ENCODE measurements at regions not wholly inside any gene's neighbourhood (a gene's known extent, or its start where the extent isn't known, plus 50 kb on each side); places are given as distances from the start of the nearest gene placed in this dataset.
"Not testable (repeated sequence)": the region's sequence is repeated elsewhere in the genome, so short reads cannot be mapped to it uniquely, and the experiment has no call there.

DNA sequence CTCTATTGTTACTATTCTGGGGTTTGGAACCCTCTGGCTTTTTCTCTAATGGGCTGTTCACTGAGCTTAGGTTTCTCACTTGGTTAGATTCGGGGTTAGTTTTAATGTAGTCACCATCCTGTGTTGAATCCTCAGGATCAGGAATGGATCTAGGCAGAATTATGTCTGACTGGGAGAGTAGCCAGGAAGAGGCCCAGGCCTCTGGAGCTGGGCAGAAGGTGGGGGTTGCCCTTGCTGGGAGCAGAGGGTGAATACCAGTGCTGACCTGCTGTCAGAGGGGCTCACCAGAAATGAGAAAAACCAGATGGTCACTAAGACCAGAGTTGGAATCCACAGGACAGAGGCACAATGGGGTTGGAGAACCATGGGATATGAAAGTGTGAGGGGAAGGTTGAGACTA lies 126.6 kb upstream of the SLC4A4 start:
- DNase-seq, result no peak

DNA sequence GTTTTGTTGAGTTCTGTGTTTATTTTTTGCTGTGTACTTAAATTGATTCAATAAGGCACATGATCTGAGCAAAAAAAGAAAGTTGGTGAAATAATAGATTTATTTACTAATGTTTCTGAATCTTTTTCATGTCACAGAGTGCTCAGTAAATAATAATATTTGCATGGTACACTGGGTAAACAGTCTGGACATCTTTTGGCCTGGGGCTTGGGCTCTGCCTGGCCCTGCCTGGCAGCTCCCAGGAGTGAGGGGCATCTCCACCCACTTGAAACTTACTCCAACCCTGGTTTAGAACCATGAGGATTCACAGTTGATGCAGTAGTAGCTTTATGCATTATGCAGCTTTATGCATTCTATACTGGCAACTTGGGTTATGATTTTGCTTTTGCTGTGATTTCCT lies 124.2 kb upstream of the SLC4A4 start:
- no peak for DNase-seq

DNA sequence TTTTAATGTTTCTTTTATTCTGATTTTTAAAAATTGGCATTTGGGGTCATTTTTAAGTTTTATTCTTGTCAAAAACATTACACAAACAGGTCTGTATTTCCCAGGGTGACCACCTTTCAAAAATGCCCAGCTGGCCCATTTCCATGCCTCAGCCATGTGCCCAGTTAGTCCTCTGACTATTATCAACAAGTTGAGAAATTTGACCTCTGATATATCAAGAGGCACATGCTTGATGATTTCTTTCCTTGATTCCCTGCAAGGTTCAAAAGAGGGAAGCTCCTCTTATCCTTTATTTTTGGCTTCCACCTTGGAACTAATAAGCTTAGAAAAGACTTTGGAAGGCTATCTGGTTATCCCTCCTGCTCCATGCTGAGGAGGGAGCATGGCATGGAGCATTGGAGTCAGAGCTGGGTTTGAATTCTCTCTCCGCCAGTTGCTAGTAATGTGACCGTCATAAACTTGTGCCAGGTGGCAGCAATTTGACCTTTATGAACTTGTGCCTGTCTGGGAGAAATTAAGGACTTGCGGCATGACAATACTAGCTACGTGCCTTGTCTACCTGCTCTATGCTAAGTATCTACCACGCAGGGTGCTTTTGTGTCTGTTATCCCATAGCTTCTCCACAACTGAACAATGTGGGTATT lies 122.4 kb upstream of the SLC4A4 start:
- no peak for DNase-seq

DNA sequence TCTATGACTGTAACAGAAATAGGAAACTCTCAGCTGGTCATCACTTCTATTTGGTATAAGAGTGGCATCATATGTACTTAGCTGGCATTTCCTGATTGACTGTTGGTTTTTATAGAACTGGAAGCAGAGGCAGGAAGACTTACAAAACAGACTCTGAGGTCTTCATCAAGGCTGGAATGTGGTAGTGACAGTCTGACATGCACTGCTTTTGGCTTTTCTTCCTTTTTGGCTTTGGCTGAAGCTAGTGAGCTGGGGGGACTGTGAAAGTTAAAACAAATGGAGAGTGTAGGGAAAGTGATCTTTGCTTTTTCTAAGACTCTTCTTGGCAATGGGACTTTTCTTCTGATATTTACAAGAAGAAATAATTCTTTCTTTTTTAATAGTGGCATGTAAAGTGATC lies 121.1 kb upstream of the SLC4A4 start:
- DNase-seq, result no peak

DNA sequence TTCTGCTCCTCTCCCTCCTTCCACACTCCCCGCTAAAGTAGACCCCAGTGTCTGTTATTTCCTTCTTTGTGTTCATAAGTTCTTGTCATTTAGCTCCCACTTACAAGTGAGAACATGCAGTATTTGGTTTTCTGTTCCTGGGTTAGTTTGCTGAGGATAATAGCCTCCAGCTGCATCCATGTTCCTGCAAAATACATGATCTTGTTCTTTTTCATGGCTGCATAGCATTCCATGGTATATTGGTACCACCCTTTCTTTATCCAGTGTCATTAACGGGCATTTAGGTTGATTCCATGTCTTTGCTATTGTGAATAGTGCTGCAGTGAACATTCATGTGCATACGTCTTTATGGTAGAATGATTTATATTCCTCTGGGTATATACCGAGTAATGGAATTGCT lies 118.0 kb upstream of the SLC4A4 start:
- DNase-seq, result not testable (repeated sequence)

DNA sequence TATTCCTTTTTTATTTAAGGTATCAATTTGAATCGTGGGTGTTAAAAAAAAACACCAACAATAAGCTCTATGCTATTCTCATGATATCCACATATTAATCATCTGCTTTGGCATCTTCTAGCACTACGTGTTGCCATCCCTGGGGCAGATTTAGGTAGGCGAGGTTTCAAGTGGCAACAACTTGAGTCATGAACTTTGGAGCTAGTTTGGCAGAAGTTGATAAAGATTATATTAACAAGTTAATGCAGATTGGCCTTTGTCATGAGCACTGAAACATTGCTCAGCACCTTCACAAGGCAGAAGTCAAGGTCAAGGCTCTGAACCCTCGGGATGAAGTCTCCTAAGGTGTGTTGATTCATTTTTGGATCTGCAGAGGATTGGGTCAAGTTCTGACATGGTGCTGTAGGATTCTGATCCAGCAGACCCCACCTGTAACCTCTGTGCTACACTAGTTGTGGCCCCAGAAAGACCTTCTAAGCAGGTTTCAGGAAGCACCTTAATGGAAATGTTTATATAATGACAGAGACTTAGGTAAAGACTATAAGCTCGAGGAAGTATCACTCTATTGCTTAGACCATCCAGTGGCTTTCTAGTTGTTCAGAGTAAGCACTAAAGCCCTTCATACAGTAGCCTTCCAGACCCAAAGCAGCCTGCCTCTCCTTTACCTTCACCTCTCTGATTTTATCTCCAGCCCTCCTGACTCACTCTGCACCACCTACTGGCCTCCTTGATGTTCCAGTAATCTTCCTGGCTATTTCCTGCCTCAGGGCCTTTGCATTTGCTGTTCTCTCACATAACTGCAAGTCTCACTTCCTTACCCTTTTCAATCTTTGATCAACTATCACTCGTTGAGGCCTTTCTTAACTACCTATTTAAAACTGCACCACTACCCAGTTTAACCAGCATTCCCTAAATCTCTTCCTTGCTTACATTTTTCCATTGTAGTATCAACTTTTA lies 117.0 kb upstream of the SLC4A4 start:
- no peak for DNase-seq

DNA sequence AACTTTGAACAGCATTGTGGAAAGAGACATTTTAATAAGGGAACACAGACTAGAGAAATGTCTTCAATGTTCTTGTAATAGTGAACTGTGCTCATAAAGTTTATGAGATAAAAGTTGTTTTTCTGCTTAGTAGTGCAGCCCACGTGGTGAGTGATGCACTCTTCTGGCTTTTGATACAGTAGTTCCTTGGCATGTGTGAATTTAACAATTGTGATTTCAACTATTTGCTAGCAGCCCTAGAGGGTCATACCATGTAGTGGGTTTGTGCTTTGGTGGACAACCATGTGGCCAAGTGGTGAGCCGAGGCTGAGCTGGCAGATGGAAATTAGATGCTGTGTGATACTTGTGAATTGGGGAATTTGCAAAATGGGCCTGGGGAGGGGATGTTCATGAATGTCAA lies 116.2 kb upstream of the SLC4A4 start:
- DNase-seq, result no peak

DNA sequence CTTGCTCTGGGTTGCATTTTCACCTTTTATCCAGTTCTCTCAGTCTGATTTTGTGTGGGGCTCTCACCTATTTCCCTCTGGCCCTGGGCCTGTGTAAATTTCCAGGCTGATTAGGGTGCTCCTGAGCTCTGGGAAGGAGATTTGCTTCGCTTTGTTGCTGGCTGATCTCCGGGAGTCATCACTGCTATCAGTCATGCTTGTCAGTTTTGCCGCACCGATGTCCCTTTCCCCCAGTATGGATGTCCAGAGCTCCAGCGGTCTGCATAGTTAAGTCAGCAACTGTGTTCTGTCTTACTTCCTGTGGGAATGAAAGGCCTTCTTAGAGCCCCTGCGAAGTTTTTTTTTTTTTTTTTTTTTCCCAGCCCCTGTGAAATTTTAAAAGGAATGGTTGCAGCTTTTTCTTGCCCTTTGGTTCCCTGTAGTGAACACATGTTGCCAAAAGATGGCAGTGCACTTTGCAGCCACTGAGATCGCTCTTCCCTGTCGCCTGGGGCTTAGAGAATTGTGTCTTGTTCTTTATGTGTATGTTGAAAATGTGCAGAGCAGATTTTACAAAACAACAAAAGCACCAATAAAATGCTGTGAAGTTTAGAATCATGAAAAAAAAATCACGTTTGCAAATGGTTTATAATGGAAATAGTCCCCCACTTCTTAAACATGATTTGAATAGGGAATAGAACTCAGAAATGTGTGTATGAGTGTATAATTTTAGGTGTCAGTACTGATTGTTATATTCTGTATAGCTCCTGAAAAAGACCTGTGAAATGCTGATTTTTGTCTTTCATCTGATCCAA lies 109.1 kb upstream of the SLC4A4 start:
- DNase-seq, result no peak

DNA sequence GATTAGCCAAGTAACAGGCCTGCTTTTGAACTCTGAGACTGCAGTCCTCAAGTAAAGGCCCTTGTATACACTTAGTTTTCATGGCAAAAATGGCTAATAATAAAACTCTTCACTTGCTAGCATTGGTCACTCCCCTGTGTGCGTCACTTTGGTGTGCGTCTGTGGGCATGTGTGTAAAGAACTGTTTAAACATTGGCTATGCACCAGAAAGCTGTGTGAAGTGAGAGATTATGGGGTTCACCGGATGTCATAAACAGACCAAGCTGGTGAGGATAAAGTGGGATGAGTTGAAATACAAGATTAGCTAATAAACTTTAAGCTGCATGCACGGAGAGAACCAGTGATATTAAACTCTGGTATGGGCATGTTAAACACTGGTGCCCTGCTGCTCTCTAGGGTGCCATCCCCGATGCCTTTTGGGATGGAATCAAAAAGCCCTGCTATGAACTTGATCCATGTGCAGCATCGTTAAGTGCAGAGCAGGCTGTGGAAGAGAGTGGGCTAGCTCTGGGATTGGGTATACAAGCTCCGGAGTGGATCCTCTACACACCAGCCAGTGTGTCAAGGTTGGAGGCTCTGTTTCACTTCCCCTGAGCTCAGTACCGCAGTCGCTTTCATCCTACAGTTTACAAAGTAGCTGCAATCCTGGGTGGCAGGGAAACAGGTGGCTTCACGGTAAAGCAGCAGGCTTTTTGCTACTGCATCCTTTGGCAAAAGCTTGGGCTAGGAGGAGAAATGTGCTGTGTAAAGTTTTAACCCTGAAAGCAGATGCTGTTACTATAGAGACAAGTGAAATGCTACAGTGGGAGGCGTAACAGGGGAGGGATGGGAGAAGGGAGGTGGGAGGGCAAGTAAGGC lies 108.3 kb upstream of the SLC4A4 start:
- no peak for DNase-seq

DNA sequence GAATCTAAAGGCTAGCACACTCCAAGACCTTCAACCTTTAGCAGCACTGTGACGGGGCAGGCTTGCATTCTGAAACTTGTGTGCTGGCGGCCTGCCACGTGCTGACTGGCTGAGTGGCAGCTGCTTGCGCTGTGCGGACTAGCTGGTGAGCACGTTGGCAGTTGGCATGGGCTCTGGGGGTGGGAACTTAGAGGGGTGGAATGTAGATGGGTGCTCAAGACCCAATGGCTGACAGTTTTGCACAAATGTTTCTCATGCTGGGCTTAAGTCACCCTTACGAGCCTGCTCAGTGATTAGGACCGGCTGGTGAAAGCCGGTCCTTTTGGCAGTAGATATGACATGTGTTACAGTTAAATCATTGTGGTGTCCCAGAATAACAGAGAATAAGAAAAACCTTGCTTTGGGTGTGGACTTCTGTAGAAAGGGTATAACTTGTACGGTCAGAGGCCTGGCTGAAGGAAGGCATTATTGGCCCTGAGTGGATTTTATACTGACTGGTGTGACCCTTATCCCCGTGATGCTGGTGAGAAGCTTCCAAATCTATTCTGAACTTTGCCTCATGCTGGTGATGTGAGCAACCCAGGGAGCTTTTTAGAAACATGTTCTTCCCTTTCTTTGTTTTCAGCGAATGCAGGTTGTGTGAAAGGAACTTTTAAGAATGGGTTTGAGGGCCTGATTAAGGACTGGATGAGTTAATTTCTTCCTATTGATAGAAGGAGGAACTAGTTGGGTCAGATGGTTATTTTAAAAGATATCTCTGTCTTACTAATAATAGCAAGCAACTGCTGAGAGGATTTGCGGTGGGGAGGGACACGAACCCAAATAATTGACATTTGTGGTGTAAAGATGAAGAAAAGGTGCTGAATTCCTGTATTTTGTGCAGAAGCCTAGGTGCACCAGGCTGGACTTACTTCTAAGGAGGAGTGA lies 107.4 kb upstream of the SLC4A4 start:
- no peak for DNase-seq

DNA sequence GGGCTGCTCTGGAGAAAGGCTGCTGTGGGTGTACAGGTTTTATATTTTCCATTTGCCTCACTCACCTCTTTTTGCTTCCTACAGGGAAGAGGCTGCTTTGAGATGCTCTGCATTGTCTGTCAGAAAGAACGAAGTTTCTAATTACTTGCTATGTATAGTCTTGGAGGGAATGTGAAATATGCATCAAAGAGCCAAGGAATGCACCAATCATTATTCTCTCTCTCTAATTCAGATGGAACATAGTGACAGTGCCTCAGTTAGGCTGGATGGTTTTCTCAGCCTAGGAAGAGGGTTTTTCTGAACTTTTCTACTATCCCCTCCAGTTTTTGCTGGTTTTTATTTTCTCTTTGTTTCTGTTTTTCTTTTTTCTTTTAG lies 106.8 kb upstream of the SLC4A4 start:
- no peak for DNase-seq

DNA sequence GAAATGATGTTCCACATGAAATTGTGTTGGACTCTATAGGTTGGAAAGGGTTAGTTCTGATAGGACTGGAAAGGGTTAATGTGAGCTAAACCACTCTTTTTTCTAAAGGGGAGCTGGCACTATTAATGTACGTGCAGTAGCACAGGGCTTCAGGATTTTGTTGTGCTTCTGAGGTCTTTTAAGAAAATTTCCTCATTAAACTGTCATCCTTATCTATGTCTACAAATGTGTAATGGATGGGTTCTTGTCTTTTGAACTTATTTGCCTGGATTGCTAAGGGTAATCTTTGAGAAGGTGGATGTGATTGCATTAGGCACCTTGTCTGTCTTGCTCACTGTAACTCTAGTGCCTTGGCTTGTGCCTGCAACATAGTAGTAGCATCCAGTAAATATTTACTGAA lies 106.0 kb upstream of the SLC4A4 start:
- no peak for DNase-seq

DNA sequence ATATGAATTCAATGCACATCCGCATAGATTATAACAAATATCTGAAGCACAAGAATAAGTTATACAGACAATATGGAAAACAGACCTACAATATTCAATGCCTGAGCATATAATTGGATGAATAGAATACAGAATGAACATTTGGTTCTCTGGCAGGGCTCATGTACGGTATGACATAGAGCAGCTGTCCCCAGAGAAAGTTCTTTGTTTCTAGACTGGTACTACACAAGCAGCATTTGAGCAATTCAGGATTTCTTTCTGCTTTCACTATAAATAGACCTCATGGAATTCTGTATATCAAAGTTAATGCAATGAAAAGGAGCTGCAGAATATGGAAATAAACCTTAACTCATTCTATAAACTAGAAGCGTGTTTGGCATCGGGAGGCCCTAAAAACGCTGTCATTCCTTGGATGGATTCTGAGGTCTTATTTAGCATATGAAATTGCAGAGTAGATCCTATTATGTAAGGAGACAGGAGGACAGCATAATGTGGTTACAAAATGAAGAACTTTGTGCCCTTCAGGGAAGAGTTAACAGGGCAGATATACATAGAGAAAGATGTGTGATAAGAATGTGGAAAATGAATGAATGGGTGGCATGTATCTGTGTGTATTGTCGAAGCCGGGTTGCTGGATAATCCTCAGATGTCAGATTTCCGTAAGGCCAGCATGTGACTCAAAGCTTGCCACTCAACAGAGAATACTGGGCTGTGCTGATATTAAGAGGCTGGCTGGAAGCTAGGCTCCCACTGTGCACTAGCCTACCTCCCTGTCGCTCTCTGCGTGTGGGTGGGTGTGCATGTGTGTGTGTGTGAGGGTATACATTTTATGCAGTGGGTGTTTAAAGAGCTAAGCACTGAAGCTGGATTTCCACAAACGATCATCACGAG lies 103.3 kb upstream of the SLC4A4 start:
- DNase-seq, result no peak

DNA sequence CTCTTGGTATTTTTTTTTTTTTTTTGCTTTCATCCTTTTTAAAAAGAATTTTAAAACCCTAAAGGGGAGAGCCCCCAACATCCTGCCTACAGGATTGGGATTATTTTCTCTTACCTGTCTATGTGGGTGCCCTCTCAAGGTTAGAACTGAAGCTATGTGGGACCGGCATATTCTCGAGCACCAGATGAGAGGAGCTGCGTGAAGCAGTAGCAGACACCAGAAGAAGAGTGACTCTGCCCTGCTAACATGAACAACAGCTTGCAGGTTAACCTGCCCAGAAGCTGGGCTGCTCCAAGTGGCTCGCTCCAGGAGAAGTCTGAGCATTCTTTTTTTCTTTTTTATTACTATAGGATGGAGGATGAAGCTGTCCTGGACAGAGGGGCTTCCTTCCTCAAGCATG lies 102.6 kb upstream of the SLC4A4 start:
- DNase-seq, result no peak

DNA sequence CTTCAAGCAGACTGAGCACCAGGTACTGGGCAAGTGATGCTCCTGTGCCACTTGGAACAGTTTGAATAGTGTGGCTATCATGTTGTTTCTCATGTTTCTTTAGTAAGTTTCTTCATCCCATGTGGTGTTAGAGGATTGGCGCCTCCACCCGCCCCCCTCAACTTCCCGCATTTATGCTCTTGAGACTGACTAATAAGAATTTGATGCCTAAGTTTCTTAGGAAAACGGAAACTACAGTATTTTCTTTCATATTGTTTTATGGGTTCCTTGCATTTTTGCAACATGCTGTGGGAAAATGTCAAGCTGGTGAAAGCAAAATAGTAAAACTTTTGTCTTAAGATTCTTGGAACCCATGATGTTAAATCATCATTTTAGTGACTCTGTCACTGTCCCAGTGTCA lies 101.2 kb upstream of the SLC4A4 start:
- no peak for DNase-seq

DNA sequence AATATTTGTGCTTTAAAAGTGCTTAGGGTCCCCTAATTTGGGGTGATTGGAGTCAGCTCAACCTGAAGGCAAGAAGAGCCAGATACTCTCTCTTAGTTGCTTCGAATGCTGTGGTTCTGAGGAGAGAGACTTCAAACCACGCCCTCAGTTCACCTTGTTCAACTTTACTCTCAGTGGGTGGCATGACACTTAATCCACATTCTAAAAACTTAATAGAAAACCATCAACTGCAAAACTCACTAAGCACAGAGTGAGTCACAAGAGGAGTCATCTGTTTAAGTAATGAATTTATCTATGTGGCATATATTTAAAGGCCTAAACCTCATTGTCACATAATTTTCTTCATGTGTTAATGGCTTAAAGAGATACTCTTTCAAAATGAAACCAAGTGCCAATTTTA lies 99.5 kb upstream of the SLC4A4 start:
- DNase-seq, result no peak

DNA sequence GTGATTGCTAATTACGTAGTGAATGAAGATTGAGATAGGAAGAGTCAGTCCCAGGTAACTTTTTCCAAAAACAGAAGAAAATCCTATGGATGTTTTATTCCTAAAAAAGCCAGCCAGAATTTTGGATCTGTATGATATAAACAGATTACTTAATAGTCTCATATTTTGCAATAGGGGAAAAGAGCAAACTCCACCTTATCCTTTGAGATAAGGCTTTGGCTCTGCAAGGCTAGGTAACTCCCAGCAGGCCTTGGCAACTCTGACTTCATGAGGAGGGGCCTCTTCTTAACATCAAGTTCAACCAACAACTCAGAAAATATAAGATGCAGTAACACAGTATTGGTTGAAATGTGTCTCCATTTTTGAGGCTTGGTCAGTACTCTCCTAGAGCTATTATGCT lies 98.7 kb upstream of the SLC4A4 start:
- DNase-seq, result no peak

DNA sequence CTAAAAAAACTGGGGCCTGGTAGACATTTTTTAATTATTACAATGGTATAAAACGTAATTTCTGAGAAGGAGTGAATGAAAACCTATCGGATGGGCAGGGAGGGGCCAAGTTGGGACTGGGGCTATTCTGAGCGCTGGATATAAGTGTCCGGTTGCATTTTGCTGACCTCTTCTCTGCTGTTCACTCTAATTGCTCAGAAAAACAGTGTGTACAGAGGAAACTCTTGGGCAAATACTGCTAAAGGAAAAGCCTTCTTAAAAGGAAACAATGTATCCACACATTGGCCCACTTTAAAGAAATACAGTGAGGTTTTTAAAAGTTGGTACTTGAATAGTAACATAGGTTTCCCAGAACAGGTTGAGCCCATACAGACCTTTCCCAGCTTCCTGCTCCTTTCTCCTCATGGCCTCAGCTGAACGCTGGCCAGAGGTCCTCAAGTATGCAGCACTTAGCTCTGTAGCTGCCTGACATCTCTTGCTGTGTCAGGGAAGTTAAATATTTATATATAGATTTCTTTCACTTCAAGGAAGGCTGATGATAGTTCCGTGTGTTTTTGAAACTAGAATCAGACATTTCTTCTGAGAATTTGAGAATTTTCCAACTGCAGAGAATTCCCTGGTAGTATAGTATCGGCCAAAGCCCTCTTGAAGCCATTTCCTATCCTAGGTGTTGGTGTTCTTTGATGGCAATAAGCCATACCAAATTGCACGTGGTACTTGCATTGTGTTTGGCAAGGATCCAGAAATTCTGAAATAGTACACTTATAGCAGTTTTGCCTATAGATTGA lies 97.1 kb upstream of the SLC4A4 start:
- no peak for DNase-seq

DNA sequence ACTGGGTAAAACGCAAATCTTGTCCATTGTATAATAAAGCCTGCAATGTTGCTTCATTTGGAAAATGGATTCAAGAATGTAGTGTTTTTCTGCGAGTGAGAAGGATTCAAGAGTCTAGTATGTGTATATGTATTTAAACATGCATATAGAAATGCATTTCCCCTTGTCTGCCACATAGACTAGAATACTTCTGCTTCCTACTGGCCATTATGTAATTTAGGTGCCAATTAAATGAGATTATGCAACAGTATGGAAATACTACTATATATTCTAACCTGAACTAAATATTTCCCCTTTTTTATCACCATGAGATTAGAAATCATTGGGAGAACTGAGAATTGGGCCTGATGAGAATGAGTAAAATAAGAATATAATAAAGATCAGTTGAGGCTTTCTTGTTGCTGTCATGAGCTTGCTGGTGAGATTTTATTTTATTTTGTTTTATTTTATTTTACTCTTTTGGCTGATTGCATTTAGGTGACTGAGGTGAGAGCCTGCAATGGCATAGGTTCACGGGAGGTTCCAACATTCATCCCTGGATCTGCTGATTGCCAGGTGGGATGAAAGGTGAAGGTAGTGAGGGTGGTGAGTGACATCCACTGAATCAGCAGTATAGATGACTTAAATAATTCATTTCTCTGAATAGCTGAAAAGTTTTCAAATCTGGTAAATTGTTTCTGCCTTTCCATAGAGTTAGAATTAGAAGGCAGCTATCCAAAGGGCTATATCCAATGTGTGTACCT lies 95.6 kb upstream of the SLC4A4 start:
- no peak for DNase-seq
